ENCODE measurements at regions not wholly inside any gene's neighbourhood (a gene's known extent, or its start where the extent isn't known, plus 50 kb on each side); places are given as distances from the start of the nearest gene placed in this dataset.

DNA sequence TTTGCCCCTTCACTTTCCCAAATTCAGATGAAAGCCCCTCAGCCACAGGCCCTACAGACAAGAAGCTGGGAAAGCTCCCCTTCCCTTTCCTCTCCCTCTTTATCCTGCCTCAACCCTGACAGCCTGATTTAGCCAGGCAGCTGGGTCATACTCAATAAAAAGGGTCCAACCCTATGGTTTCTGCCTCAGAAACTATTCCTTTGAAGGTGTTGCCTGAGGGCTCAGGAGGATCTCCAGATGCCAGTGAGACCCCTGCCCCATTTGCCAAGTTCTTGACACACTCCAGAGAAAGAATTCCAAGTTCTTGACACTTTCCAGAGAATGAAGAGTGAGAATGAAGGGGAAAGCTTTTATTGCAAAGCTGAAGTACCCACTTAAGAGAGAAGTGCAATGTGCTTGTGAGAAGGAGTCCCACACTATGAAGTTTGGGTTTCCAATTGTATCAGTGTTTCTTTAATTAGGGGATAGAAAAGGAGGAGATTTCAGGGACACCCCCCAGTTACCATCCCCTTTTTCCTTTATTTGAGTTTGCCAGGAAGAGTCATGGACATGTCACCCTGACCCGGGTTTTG is 576.2 kb downstream of the METTL4 start:
- TF ChIP-seq, protein P1, sequence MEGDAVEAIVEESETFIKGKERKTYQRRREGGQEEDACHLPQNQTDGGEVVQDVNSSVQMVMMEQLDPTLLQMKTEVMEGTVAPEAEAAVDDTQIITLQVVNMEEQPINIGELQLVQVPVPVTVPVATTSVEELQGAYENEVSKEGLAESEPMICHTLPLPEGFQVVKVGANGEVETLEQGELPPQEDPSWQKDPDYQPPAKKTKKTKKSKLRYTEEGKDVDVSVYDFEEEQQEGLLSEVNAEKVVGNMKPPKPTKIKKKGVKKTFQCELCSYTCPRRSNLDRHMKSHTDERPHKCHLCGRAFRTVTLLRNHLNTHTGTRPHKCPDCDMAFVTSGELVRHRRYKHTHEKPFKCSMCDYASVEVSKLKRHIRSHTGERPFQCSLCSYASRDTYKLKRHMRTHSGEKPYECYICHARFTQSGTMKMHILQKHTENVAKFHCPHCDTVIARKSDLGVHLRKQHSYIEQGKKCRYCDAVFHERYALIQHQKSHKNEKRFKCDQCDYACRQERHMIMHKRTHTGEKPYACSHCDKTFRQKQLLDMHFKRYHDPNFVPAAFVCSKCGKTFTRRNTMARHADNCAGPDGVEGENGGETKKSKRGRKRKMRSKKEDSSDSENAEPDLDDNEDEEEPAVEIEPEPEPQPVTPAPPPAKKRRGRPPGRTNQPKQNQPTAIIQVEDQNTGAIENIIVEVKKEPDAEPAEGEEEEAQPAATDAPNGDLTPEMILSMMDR (IDR thresholded peaks at IDR 0.05; ENCODE audit: insufficient read depth, low read depth, low read length): no peak

DNA sequence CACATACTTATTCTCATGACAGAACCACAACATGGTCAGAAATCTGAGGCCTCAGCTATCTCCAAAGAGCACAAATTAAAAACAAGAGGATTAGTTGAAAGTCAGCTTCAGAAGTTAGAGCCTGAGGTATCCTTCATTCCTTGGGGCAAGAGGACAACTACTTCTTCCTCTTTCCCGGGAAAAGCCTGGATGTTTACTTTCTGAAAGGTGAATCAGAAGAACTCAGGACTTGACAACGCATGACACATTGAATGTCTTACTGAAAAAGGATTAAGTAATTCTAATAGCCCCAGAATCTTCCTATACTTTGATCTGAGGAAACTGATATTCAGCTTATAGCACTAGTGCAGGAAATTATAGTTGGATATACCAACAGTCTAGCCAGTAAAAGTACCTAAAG is 573.2 kb downstream of the METTL4 start:
- POLR2A ChIA-PET: no interaction called here
- no peaks in the 10 kb centered on the region for H3K27me3 ChIP-seq (ENCODE audit: control insufficient read depth, insufficient read depth, low read length)
- TF ChIP-seq, protein P1 (IDR thresholded peaks at IDR 0.05; ENCODE audit: insufficient read depth, low read depth, low read length): no peak

More for the DNA sequence above, 576.2 kb downstream of the METTL4 start:
- CTCF ChIA-PET: interaction anchor here (1.2 kb wide), 1 partner anchor 15 kb away, joined by 3 read pairs; no protein-coding TSS in a partner anchor
- no peak overlapping the region for H3K4me3 ChIP-seq (ENCODE audit: low read depth, low read length)
- POLR2A ChIA-PET: no interaction called here
- no peaks in the 10 kb centered on the region for H3K36me3 ChIP-seq (ENCODE audit: control insufficient read depth, insufficient read depth, low read length)
- DNase-seq (ENCODE audit: low read depth): no peak
- no peaks in the 10 kb centered on the region for H3K27me3 ChIP-seq (ENCODE audit: control insufficient read depth, insufficient read depth, low read length)

DNA sequence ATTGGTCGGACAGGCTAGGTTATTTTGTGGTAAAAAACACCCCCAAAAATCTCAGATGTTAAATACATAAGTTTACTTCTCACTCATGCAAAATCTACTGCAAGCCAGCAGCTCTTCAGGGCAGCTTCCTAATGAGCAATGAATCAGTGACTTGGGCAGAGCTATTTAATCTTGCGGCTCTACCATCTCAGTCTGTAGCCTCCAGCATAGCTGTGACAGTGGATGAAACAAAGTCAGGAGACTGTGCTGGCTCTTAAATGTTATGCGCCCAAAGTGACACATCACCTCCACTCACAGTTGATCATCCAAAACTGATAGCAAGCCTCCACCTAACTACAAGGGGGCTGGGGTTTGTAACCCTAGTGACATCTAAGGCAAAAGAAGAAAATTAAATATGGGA is 571.9 kb downstream of the METTL4 start:
- Histone ChIP-seq H3K4me3 (ENCODE audit: low read depth, low read length) (no peak overlapping the region), H3K27me3 (ENCODE audit: control insufficient read depth, insufficient read depth, low read length) (no peaks in the 10 kb centered on the region), H3K36me3 (ENCODE audit: control insufficient read depth, insufficient read depth, low read length) (no peaks in the 10 kb centered on the region)
- no peak for DNase-seq (ENCODE audit: low read depth)
- TF ChIP-seq, protein P1 (IDR thresholded peaks at IDR 0.05; ENCODE audit: insufficient read depth, low read depth, low read length): no peak
- CTCF ChIA-PET: no interaction called here
- POLR2A ChIA-PET: no interaction called here

More for the DNA sequence above, 573.2 kb downstream of the METTL4 start:
- CTCF ChIA-PET: no interaction called here
- no peaks in the 10 kb centered on the region for H3K36me3 ChIP-seq (ENCODE audit: control insufficient read depth, insufficient read depth, low read length)
- no peak for DNase-seq (ENCODE audit: low read depth)
- no peak overlapping the region for H3K4me3 ChIP-seq (ENCODE audit: low read depth, low read length)

DNA sequence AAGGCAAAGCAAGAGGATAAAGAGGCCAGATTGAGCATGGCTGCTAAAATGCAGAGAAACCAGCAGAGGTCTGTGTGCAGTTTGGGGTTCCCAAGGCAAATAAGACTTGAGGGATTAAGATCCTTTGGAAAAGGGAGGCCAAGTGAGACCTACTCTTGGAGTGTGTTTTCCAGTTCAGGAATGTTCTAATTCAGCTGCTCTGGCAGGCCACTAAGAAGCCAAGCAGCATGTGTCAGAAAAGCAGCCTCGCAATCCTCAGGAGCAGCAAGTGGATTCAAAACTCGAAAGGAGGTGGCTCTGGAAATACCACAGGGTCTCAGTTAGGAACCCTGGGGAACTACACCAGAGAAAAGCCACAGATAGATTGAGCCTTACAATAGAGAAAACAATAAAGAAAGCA is 569.2 kb downstream of the METTL4 start:
- CTCF ChIA-PET: no interaction called here
- Histone ChIP-seq H3K36me3 (ENCODE audit: control insufficient read depth, insufficient read depth, low read length) (no peaks in the 10 kb centered on the region), H3K27me3 (ENCODE audit: control insufficient read depth, insufficient read depth, low read length) (no peaks in the 10 kb centered on the region), H3K4me3 (ENCODE audit: low read depth, low read length) (no peak overlapping the region)
- POLR2A ChIA-PET: no interaction called here
- TF ChIP-seq, protein P1 (IDR thresholded peaks at IDR 0.05; ENCODE audit: insufficient read depth, low read depth, low read length): no peak
- no peak for DNase-seq (ENCODE audit: low read depth)

DNA sequence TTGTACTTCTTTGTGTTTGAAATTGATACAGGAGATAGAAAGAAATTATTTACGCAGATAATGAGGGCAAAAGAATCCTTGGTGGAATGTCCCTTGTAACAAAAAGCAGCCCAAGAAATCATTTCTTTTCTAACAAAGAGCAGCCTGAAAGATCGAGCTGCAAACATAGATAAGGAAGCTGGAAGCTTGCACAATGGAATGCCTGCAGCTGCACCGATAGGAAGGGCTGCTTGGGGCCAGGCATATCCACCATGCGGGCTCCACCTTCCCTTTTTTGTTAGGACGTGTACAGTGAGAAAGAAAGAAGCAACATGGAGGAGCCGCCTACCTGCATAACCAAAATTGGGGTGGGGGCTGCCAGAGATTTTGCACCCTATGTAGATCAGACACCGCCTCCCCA is 568.7 kb downstream of the METTL4 start:
- no peak overlapping the region for H3K4me3 ChIP-seq (ENCODE audit: low read depth, low read length)
- no peak for DNase-seq (ENCODE audit: low read depth)
- TF ChIP-seq, protein P1 (IDR thresholded peaks at IDR 0.05; ENCODE audit: insufficient read depth, low read depth, low read length): no peak
- H3K36me3 ChIP-seq (ENCODE audit: control insufficient read depth, insufficient read depth, low read length): no peaks in the 10 kb centered on the region
- no peaks in the 10 kb centered on the region for H3K27me3 ChIP-seq (ENCODE audit: control insufficient read depth, insufficient read depth, low read length)
- ChIA-PET CTCF (interaction anchor here (0.7 kb wide), 1 partner anchor 103 kb away, joined by 3 read pairs; no protein-coding TSS in a partner anchor), POLR2A (no interaction called here)

Measured in BJ (cell line).